ENCODE measurements at regions not wholly inside any gene's neighbourhood (a gene's known extent, or its start where the extent isn't known, plus 50 kb on each side); places are given as distances from the start of the nearest gene placed in this dataset.

GRCh38 chr7:96497567-96497966, 175.7 kb upstream of the SLC25A13 start:
- TF ChIP-seq CTCF (conservative IDR thresholded peaks at IDR 0.05), result no peak
- no peak for TF ChIP-seq EZH2 (IDR thresholded peaks at IDR 0.05; ENCODE audit: low read depth)

Data from PC-9 (cell line).